DOHH2 (cell line): ENCODE measurements at regions not wholly inside any gene's neighbourhood (a gene's known extent, or its start where the extent isn't known, plus 50 kb on each side); places are given as distances from the start of the nearest gene placed in this dataset.

Experiments
- CTCF ChIP-seq: fragments of 200-600 bp; sonication (generic); IDR thresholded peaks from one replicate; pipeline ENCODE4 v1.5.1; 2014; ENCODE audit warnings: antibody characterized with exemption, mild to moderate bottlenecking, low read depth, low read length; ENCODE audit not compliant: poor library complexity, severe bottlenecking
- EZH2phosphoT487 ChIP-seq: fragments of 200-600 bp; sonication (generic); IDR thresholded peaks from 2 replicates; pipeline ENCODE4 v1.6.1; 2017; ENCODE audit warnings: borderline replicate concordance, mild to moderate bottlenecking, antibody characterized with exemption, low read length, moderate library complexity, mixed read lengths

DNA sequence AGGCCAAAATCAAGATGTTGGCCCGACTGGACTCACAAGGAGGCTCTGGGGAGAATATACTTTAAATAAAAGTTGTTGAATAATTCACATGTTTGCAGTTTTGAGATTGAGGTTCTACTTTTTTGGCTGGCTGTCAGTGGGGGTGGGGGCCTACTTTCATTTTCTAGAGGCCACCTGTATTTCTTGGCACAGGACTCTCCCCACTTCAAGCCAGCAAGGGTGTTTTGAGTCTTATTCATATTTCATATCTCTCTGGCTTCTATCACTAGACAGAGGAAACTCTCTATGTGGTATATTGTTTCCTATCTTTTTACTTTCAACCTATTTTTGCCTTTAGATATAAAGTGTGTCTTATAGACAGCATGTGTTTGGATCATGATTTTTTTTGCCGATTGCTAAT lies 266.4 kb downstream of the PRR32 start:
- TF ChIP-seq CTCF (no peak), EZH2phosphoT487 (no peak)
